ENCODE measurements at regions not wholly inside any gene's neighbourhood (a gene's known extent, or its start where the extent isn't known, plus 50 kb on each side); places are given as distances from the start of the nearest gene placed in this dataset.

DNA sequence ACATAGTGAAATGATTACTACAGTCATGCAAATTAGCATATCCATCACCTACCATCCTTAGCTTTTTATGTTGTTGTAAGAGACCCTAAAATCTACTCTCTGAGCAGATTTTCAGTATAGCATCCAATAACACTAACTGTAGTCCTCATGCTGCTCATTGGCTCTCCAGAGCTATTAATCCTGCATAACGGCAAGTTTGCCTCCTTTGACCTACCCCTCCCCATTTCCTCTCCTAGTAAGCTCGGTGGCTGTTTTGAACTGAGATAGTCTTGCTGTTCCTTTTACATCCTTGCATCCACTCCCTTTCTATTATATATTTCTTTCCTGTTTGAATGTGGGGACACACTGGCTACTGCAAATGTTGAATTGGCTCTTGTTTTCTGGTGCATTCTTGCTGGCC lies 481.5 kb downstream of the TSN start:
- H3K9me3 Mint-ChIP-seq (ENCODE audit: low read depth), result no peaks in the 10 kb centered on the region
- CTCF ChIA-PET, result no interaction called here
- H3K36me3 Mint-ChIP-seq, result no peaks in the 10 kb centered on the region

DNA sequence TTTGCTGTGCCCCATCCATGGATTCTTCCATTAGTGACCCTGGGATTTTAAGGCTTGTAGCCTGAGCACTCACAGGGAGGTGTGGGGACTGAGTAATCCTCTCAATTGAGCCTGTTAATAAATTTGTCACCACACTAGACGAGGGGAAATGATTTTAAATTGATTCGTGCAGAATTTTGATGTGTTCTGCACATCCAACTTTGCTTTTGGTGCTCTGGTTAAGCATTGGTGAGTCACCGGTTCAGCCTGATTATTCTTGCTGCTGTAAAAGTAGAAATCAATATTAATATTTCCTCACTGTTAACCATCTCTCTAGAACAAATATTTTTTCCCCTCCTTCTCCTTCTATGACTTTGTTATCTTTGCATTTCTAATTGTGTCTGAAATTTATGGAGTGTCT lies 482.0 kb downstream of the TSN start:
- no peak for ATAC-seq
- H3K4me1 Mint-ChIP-seq, result no peaks in the 10 kb centered on the region
- CTCF ChIA-PET, result no interaction called here
- no peaks in the 10 kb centered on the region for H3K36me3 Mint-ChIP-seq
- no peak overlapping the region for H3K4me3 Mint-ChIP-seq
- H3K27ac Mint-ChIP-seq, result no peak overlapping the region
- DNase-seq, result no peak
- no peaks in the 10 kb centered on the region for H3K27me3 Mint-ChIP-seq
- H3K9me3 Mint-ChIP-seq (ENCODE audit: low read depth), result no peaks in the 10 kb centered on the region

More for the DNA sequence above, 481.5 kb downstream of the TSN start:
- Mint-ChIP-seq H3K4me3 (no peak overlapping the region), H3K4me1 (no peaks in the 10 kb centered on the region), H3K27me3 (no peaks in the 10 kb centered on the region), H3K27ac (no peak overlapping the region)
- ATAC-seq, result no peak
- DNase-seq, result no peak

DNA sequence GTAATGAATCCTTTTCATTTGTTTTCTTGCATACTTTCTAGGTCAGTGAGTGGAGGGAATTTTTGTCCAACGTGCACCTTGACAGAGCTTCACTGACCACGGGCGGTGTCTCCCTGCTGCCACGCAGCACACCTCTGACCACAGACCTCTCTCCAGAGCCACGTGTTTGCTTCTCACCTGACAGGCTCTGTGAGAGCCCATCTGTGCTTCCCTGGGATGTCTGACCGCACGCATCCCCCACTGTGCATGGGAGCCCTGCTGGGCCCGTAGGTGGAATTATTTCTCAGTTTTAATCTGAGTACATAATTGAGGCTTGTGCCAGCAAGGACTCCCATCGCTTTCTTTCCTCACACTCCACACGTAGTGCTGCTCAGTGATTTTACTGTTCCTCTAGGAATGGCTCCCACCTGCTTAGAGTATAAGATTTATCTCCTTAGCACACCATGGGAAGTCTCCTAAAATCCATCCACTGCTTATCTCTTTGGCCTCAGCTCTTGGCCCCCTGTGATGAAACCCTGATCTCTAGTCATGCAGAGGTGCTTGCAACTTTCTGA lies 482.6 kb downstream of the TSN start:
- Mint-ChIP-seq H3K9me3 (ENCODE audit: low read depth) (no peaks in the 10 kb centered on the region), H3K4me3 (no peak overlapping the region), H3K27me3 (no peaks in the 10 kb centered on the region), H3K27ac (no peak overlapping the region), H3K4me1 (no peaks in the 10 kb centered on the region), H3K36me3 (no peaks in the 10 kb centered on the region)
- ATAC-seq (no peak), DNase-seq (no peak)
- CTCF ChIA-PET, result no interaction called here

DNA sequence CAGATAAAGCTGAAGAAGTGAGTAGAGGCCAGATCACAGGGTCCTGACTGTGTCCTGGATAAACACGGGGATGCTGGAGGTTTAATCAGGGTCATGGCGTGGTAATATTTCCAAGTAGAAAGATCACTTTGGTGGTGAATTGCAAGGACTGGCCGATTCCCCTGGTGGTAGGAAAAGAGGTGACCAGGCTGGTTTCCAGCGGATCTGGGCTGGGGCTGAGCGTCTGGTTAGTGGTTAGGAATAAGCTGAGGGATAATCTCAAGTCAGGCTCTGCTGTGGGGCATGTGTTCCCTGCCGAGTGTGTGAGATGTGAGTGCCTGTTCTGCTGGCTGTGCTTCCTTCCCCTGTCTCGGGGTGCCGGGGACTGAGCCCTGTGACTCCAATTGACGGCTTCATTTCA lies 484.0 kb downstream of the TSN start:
- Mint-ChIP-seq H3K4me3 (no peak overlapping the region), H3K9me3 (ENCODE audit: low read depth) (no peaks in the 10 kb centered on the region), H3K27ac (no peak overlapping the region), H3K4me1 (no peaks in the 10 kb centered on the region), H3K27me3 (no peaks in the 10 kb centered on the region), H3K36me3 (no peaks in the 10 kb centered on the region)
- ATAC-seq (no peak), DNase-seq (no peak)
- CTCF ChIA-PET, result no interaction called here

DNA sequence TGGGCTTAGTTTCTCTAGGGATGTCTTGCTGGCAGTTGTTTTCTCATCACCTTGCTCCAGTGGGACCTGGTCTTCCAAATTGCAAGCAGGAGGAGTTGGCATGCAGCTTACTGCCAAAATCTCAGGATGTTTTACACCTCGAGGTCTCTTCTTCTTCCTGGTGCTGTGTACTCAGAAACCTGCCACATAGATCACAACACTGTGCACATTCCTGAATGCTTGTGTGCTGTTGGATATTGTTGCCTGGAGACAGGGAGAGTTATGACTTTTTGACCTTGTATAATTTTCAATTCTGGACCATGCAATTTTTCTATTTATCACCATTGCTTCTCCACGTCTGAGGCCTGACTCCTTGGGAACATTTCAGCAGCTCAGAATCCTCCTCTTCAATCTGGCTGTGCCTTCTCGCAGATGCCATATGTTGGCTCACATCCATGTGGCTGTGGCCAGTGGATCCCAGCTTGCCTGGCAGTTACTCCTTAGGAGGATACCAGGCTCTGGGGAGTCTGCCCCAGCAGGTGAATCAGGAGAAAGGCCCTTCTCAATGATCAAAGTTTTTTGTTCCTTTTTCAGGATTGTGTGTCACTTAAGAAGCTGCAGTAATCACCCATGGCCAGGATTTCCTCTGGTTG lies 489.3 kb downstream of the TSN start:
- Mint-ChIP-seq H3K4me3 (no peak overlapping the region), H3K27me3 (no peaks in the 10 kb centered on the region), H3K27ac (no peak overlapping the region), H3K9me3 (ENCODE audit: low read depth) (peaks cover 1% of the 10 kb centered on the region), H3K4me1 (no peaks in the 10 kb centered on the region), H3K36me3 (no peaks in the 10 kb centered on the region)
- CTCF ChIA-PET, result no interaction called here
- no peak for ATAC-seq
- DNase-seq, result no peak

DNA sequence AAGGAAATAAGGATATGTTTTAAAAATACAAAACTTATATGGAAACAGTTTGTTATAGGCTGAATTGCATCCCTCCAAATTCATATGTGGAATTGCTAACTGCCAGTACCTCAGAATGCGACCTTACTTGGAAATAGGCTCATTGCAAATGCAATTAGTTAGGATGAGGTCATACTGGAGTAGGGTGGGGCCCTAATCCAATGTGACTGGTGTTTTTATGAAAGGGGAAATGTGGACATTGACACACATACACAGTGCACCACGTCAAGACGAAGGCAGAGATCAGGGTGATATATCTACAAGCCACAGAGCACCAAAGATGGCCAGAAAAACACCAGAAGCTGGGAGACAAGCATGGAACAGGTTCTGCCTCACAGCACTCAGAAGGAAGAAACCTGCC lies 494.2 kb downstream of the TSN start:
- peaks cover under 1% of the 10 kb centered on the region for H3K9me3 Mint-ChIP-seq (ENCODE audit: low read depth)
- no peaks in the 10 kb centered on the region for H3K36me3 Mint-ChIP-seq
- no peak for ATAC-seq
- H3K4me3 Mint-ChIP-seq, result no peak overlapping the region
- H3K27ac Mint-ChIP-seq, result no peak overlapping the region
- no peak for DNase-seq
- H3K27me3 Mint-ChIP-seq, result no peaks in the 10 kb centered on the region
- no peaks in the 10 kb centered on the region for H3K4me1 Mint-ChIP-seq
- CTCF ChIA-PET, result no interaction called here

DNA sequence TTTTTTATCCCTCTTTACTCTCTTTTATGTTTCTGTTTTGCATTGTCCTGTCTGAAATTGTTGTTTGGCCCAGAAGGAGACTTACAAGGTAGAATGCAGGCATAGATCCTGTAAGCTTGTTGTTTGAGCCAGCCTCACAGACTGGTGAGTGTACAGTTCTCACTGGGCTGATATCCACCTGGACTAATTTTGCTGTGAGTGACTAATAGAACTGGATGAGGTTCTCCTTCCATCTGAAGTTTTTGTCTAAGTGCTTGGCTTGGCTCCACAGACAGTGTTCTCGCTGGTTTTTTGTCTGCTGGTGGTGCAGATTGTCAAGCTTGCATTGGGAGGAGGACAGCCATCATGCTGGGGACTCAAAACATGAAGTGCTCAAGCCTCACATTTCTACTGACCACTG lies 495.7 kb downstream of the TSN start:
- H3K9me3 Mint-ChIP-seq (ENCODE audit: low read depth), result no peaks in the 10 kb centered on the region
- no peak overlapping the region for H3K27ac Mint-ChIP-seq
- H3K27me3 Mint-ChIP-seq, result no peaks in the 10 kb centered on the region
- no peaks in the 10 kb centered on the region for H3K36me3 Mint-ChIP-seq
- DNase-seq, result no peak
- H3K4me1 Mint-ChIP-seq, result no peaks in the 10 kb centered on the region
- H3K4me3 Mint-ChIP-seq, result no peak overlapping the region
- no peak for ATAC-seq
- CTCF ChIA-PET, result no interaction called here

DNA sequence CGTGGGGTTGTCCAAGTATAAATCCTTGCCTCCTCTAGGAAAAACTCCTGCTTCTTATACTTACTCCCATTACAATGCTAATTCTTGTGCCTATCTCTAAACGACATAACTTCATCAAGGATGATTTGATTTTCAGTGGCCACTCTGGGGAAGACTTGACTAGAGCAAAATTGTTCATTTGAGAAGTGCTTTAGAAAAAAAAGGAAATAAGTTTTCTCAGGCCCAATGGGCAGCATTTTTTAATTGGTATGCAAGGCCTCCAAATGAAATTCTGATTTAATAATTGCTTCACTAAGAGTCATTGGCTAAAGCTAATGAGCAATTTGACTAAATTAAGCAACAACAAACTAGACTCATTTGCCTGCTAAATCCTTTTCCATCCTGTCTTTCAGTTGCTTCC lies 496.1 kb downstream of the TSN start:
- no peaks in the 10 kb centered on the region for H3K4me1 Mint-ChIP-seq
- no peak overlapping the region for H3K4me3 Mint-ChIP-seq
- DNase-seq, result no peak
- no peaks in the 10 kb centered on the region for H3K36me3 Mint-ChIP-seq
- H3K9me3 Mint-ChIP-seq (ENCODE audit: low read depth), result no peaks in the 10 kb centered on the region
- ATAC-seq, result no peak
- CTCF ChIA-PET, result no interaction called here
- H3K27me3 Mint-ChIP-seq, result no peaks in the 10 kb centered on the region
- no peak overlapping the region for H3K27ac Mint-ChIP-seq

DNA sequence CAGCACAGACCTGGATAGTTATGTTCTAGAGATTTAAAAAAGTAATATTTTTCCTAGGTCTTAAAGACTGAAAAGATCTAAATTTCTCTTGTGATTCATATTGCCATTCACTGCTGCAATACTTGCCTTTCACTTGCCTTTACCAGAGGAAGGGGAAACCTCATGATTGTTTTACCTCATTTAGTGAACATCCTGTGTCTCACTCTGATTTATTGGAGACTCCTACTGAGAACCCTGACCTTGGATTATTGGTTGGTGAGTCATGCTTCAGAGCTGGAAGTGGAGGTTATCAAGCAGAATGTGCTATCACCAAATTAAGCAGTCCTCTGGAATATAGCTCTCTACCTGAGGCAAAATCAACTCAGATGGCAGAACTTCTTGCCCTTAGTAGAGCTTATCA lies 500.5 kb downstream of the TSN start:
- CTCF ChIA-PET, result no interaction called here
- no peak overlapping the region for H3K27ac Mint-ChIP-seq
- ATAC-seq, result no peak
- H3K36me3 Mint-ChIP-seq, result no peaks in the 10 kb centered on the region
- DNase-seq, result no peak
- H3K4me3 Mint-ChIP-seq, result no peak overlapping the region
- H3K4me1 Mint-ChIP-seq, result no peaks in the 10 kb centered on the region
- no peaks in the 10 kb centered on the region for H3K9me3 Mint-ChIP-seq (ENCODE audit: low read depth)
- no peaks in the 10 kb centered on the region for H3K27me3 Mint-ChIP-seq

DNA sequence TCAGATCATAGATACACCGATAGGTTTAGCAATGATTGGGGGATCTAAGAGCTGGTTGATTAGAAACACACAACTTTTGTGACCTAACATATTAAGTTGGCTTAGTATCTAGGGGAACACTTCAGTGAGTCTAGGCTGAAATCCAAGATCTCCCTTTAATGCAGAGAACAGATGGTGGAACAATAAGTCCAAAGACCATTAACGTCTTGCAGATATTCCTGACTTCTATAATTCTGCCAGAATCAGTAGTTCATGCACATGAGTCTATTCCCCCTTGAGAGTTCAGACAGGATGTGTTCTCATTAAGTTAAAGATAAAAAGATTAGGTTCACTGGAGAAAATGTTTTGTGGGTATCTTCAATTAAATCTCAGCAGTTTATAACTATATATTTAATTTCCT lies 506.5 kb downstream of the TSN start:
- ATAC-seq, result no peak
- no peaks in the 10 kb centered on the region for H3K36me3 Mint-ChIP-seq
- H3K27ac Mint-ChIP-seq, result no peak overlapping the region
- H3K4me3 Mint-ChIP-seq, result no peak overlapping the region
- CTCF ChIA-PET, result no interaction called here
- peaks cover 1% of the 10 kb centered on the region for H3K9me3 Mint-ChIP-seq (ENCODE audit: low read depth)
- no peaks in the 10 kb centered on the region for H3K27me3 Mint-ChIP-seq
- DNase-seq, result no peak
- H3K4me1 Mint-ChIP-seq, result no peaks in the 10 kb centered on the region

DNA sequence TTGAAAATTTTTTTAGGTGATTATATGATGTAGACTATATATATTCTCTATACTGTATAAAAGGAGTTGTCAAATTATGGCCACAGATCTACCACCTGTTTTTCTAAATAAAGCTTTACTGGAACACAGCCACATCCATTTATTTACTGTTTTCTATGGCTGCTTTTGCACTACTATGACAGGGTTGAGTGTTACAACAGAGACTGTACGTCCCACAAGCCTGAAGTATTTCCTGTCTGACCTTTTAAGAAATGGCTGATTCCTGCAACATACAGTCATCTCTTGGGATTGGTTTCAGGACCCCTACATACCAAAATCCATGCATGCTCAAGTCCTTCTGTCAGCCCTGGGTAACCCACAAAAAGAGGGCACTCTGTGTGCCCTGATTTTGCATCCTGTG lies 508.3 kb downstream of the TSN start:
- ATAC-seq (no peak), DNase-seq (no peak)
- Mint-ChIP-seq H3K9me3 (ENCODE audit: low read depth) (peaks cover 1% of the 10 kb centered on the region), H3K36me3 (no peaks in the 10 kb centered on the region), H3K4me3 (no peak overlapping the region), H3K27ac (no peak overlapping the region), H3K27me3 (no peaks in the 10 kb centered on the region), H3K4me1 (no peaks in the 10 kb centered on the region)
- CTCF ChIA-PET, result no interaction called here

DNA sequence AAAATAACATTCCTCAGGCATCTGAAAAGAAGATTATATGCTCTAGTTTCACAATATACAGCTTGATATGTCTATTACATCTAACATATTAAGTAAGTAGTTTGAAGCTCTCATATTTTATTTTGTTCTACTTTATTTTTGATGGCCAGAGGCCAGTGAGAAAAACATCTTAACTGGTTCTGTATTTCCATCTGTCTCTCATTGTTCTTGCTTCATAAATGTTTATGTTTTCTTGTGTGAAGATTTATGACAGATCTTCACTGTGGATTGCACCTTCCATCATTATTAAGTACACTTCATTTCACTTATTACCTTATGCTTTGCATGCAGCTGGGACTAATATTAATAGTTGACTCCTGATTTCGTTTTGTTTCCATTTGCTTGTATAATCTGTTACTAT lies 511.2 kb downstream of the TSN start:
- DNase-seq, result no peak
- H3K4me3 Mint-ChIP-seq, result no peak overlapping the region
- peaks cover 1% of the 10 kb centered on the region for H3K9me3 Mint-ChIP-seq (ENCODE audit: low read depth)
- CTCF ChIA-PET, result no interaction called here
- H3K27ac Mint-ChIP-seq, result no peak overlapping the region
- H3K36me3 Mint-ChIP-seq, result no peaks in the 10 kb centered on the region
- H3K27me3 Mint-ChIP-seq, result no peaks in the 10 kb centered on the region
- ATAC-seq, result no peak
- H3K4me1 Mint-ChIP-seq, result no peaks in the 10 kb centered on the region

DNA sequence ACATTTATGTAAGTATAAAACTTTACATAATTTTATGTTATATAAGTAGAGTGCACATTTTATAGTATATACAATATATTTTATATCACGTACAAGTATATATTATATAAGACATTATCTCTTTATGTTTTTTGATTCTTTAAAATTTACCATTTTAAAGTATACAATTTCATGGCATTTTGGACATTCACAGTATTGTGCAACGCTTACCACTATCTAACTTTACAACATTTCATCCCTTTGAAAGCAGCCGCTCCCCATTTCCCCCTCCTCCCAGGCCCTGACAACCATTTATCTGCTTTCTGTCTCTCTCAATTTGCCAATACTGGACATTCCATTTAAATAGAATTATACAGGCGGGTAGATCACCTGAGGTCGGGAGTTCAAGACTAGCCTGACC lies 512.5 kb downstream of the TSN start:
- Mint-ChIP-seq H3K36me3 (no peaks in the 10 kb centered on the region), H3K4me1 (no peaks in the 10 kb centered on the region), H3K4me3 (no peak overlapping the region), H3K27me3 (no peaks in the 10 kb centered on the region), H3K9me3 (ENCODE audit: low read depth) (peaks cover 3% of the 10 kb centered on the region), H3K27ac (no peak overlapping the region)
- CTCF ChIA-PET, result no interaction called here
- DNase-seq, result no peak
- ATAC-seq, result no peak

DNA sequence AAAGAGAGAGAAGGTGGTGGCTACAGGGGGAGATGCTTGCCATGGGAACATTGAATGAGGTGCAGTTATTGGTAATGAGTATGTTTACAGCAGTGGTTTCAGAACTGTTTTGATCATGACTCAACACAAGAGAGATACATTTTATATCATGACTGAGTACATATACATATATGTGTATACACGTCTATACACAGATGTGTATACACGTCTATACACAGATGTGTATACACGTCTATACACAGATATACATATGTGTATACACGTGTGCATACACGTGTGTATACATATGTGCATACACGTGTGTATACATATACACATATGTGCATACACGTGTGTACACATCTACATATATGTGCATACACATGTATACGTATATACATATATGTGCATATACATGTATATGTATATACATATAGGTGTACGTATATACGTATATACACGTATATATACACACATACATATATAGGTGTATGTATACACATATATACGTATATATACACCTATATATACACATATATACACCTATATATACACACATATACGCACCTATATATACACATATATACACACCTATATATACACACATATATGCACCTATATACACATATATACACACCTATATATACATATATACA lies 518.5 kb downstream of the TSN start:
- ATAC-seq (no peak), DNase-seq (no peak)
- Mint-ChIP-seq H3K27ac (no peak overlapping the region), H3K36me3 (no peaks in the 10 kb centered on the region), H3K4me3 (no peak overlapping the region), H3K27me3 (no peaks in the 10 kb centered on the region), H3K9me3 (ENCODE audit: low read depth) (peaks cover 2% of the 10 kb centered on the region), H3K4me1 (no peaks in the 10 kb centered on the region)
- CTCF ChIA-PET, result no interaction called here

DNA sequence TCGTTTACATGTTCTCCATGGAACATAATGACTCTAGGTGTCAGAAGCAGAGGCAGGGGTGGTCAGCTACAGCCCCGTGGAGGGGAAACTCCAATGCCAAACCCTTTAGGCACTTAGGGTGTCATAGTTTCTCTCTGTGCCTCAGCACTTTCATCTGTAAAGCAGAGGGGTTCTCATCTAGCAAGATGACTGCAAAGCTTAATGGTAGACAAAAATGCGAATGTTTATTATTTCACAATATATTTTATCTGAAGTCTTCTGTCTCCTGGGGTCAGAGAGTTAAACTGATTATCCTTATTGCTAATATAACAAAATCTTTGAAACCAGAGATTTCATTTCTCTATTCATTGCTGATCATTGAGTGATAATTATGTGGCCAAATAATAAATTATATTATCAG lies 522.5 kb downstream of the TSN start:
- Mint-ChIP-seq H3K27me3 (no peaks in the 10 kb centered on the region), H3K36me3 (no peaks in the 10 kb centered on the region), H3K9me3 (ENCODE audit: low read depth) (no peaks in the 10 kb centered on the region), H3K27ac (no peak overlapping the region), H3K4me3 (no peak overlapping the region), H3K4me1 (no peaks in the 10 kb centered on the region)
- ATAC-seq (no peak), DNase-seq (no peak)
- CTCF ChIA-PET, result no interaction called here
